ENCODE measurements at regions not wholly inside any gene's neighbourhood (a gene's known extent, or its start where the extent isn't known, plus 50 kb on each side); places are given as distances from the start of the nearest gene placed in this dataset.

GRCh38 chr12:19852100-19852855 is 413.0 kb downstream of the AEBP2 start:
- Histone ChIP-seq H3K36me3 (replicated peaks; ENCODE audit: low read depth, low read length) (no peaks in the 10 kb centered on the region), H3K9me3 (ENCODE audit: insufficient read depth, low read length) (peaks cover 11% of the 10 kb centered on the region; the same call in 1 of the 2 replicates), H2AFZ (ENCODE audit: low read depth, low read length) (no peak overlapping the region), H3K4me1 (ENCODE audit: low read length) (peaks cover 18% of the 10 kb centered on the region), H3K79me2 (ENCODE audit: low read length) (no peaks in the 10 kb centered on the region), H3K4me2 (ENCODE audit: low read length) (no peak overlapping the region), H4K20me1 (ENCODE audit: insufficient read depth, low read length) (no peaks in the 10 kb centered on the region), H3K27ac (ENCODE audit: low read length) (no peak overlapping the region), H3K9ac (ENCODE audit: low read length) (no peak overlapping the region), H3K27me3 (ENCODE audit: low read depth, low read length) (no peaks in the 10 kb centered on the region), H3K4me3 (ENCODE audit: low read length) (no peak overlapping the region)
- TF ChIP-seq, protein P1, sequence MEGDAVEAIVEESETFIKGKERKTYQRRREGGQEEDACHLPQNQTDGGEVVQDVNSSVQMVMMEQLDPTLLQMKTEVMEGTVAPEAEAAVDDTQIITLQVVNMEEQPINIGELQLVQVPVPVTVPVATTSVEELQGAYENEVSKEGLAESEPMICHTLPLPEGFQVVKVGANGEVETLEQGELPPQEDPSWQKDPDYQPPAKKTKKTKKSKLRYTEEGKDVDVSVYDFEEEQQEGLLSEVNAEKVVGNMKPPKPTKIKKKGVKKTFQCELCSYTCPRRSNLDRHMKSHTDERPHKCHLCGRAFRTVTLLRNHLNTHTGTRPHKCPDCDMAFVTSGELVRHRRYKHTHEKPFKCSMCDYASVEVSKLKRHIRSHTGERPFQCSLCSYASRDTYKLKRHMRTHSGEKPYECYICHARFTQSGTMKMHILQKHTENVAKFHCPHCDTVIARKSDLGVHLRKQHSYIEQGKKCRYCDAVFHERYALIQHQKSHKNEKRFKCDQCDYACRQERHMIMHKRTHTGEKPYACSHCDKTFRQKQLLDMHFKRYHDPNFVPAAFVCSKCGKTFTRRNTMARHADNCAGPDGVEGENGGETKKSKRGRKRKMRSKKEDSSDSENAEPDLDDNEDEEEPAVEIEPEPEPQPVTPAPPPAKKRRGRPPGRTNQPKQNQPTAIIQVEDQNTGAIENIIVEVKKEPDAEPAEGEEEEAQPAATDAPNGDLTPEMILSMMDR (IDR thresholded peaks at IDR 0.05; ENCODE audit: low read depth, low read length) = no peak
- no peak for TF ChIP-seq EZH2phosphoT487 (IDR thresholded peaks at IDR 0.05; ENCODE audit: low read depth)

DNA sequence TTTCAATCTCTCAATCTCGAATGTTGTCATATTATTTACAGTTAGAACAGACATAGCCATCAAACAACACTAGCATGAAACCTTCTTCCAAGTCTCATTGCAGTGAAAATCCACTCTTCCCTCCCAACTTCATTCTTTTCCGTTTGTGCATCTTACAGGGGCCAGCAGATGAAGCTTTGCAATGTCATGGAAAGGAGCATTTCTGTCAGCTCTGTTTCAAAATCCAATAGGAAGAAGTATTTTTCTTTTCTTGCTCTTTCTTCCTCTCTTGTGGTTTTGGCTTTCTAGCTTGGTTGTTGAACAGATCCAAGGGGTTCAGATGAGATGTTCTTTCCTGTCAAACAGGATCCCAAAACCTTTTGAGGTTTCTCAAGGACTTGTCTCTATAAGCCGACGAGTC is 416.6 kb downstream of the AEBP2 start:
- Histone ChIP-seq H3K9me3 (ENCODE audit: insufficient read depth, low read length) (no peaks in the 10 kb centered on the region), H3K4me3 (ENCODE audit: low read length) (no peak overlapping the region), H3K79me2 (ENCODE audit: low read length) (no peaks in the 10 kb centered on the region), H3K4me2 (ENCODE audit: low read length) (no peak overlapping the region), H3K9ac (ENCODE audit: low read length) (no peak overlapping the region), H2AFZ (ENCODE audit: low read depth, low read length) (no peak overlapping the region), H4K20me1 (ENCODE audit: insufficient read depth, low read length) (no peaks in the 10 kb centered on the region), H3K36me3 (replicated peaks; ENCODE audit: low read depth, low read length) (no peaks in the 10 kb centered on the region), H3K4me1 (ENCODE audit: low read length) (peaks cover 6% of the 10 kb centered on the region), H3K27me3 (ENCODE audit: low read depth, low read length) (no peaks in the 10 kb centered on the region), H3K27ac (ENCODE audit: low read length) (no peak overlapping the region)
- TF ChIP-seq, protein P1 (IDR thresholded peaks at IDR 0.05; ENCODE audit: low read depth, low read length) = no peak
- no peak for TF ChIP-seq EZH2phosphoT487 (IDR thresholded peaks at IDR 0.05; ENCODE audit: low read depth)

- Histone ChIP-seq H2AFZ (ENCODE audit: low read depth, low read length) (no peak overlapping the region), H3K36me3 (replicated peaks; ENCODE audit: low read depth, low read length) (no peaks in the 10 kb centered on the region), H3K79me2 (ENCODE audit: low read length) (no peaks in the 10 kb centered on the region), H3K4me3 (ENCODE audit: low read length) (no peak overlapping the region), H3K9me3 (ENCODE audit: insufficient read depth, low read length) (no peaks in the 10 kb centered on the region), H3K4me1 (ENCODE audit: low read length) (peaks cover 6% of the 10 kb centered on the region), H4K20me1 (ENCODE audit: insufficient read depth, low read length) (no peaks in the 10 kb centered on the region), H3K27me3 (ENCODE audit: low read depth, low read length) (no peaks in the 10 kb centered on the region), H3K9ac (ENCODE audit: low read length) (no peak overlapping the region), H3K4me2 (ENCODE audit: low read length) (no peak overlapping the region), H3K27ac (ENCODE audit: low read length) (no peak overlapping the region)
- TF ChIP-seq, protein P1 (IDR thresholded peaks at IDR 0.05; ENCODE audit: low read depth, low read length) = no peak
- no peak for TF ChIP-seq EZH2phosphoT487 (IDR thresholded peaks at IDR 0.05; ENCODE audit: low read depth)
Observed at GRCh38 chr12:19856389-19856788, 417.1 kb downstream of the AEBP2 start.

- no peak overlapping the region for H3K4me3 ChIP-seq (ENCODE audit: low read length)
- no peak overlapping the region for H3K27ac ChIP-seq (ENCODE audit: low read length)
- no peaks in the 10 kb centered on the region for H3K36me3 ChIP-seq (replicated peaks; ENCODE audit: low read depth, low read length)
- H3K4me2 ChIP-seq (ENCODE audit: low read length) = no peak overlapping the region
- H3K9me3 ChIP-seq (ENCODE audit: insufficient read depth, low read length) = no peaks in the 10 kb centered on the region
- TF ChIP-seq, protein P1 (IDR thresholded peaks at IDR 0.05; ENCODE audit: low read depth, low read length) = no peak
- no peak for TF ChIP-seq EZH2phosphoT487 (IDR thresholded peaks at IDR 0.05; ENCODE audit: low read depth)
- H3K79me2 ChIP-seq (ENCODE audit: low read length) = no peaks in the 10 kb centered on the region
- peaks cover 6% of the 10 kb centered on the region for H3K4me1 ChIP-seq (ENCODE audit: low read length)
- no peaks in the 10 kb centered on the region for H4K20me1 ChIP-seq (ENCODE audit: insufficient read depth, low read length)
- H2AFZ ChIP-seq (ENCODE audit: low read depth, low read length) = no peak overlapping the region
- no peak overlapping the region for H3K9ac ChIP-seq (ENCODE audit: low read length)
- H3K27me3 ChIP-seq (ENCODE audit: low read depth, low read length) = no peaks in the 10 kb centered on the region
Observed at GRCh38 chr12:19857204-19857603, 417.9 kb downstream of the AEBP2 start.

Data from OCI-LY3 (cell line).